HG02759 (cell line): ENCODE measurements at regions not wholly inside any gene's neighbourhood (a gene's known extent, or its start where the extent isn't known, plus 50 kb on each side); places are given as distances from the start of the nearest gene placed in this dataset.

ENCODE experiments used
- ATAC-seq: cut with Tn5 transposase; IDR thresholded peaks from one replicate; pipeline ENCODE4 v1.9.1; 2021; ENCODE audit warnings: mild to moderate bottlenecking, moderate library complexity; ENCODE audit not compliant: unreplicated experiment

DNA sequence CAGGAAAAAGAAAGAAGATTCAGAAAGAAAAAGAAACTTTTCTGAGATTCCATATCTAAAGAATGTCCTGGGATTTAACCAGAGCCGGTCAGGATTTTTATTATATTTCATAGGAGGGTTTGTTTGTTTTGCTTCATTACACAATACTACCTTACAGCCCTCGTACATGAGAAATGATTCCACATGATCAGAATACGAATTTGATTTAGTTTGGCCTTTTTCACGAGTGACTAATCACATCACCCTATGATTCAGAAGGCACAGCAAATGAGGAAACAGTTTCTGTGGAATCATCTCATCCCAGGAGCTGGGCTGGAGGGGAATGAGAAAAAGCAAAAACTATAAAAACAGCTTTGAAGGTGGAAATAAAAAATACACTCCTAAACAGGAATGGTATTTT is 54.7 kb upstream of the VWC2 start:
- no peak for ATAC-seq

- ATAC-seq: no peak
These were observed 52.0 kb upstream of the VWC2 start for GRCh38 chr7:49721441-49721840.
